GM21360 (cell line): ENCODE measurements at regions not wholly inside any gene's neighbourhood (a gene's known extent, or its start where the extent isn't known, plus 50 kb on each side); places are given as distances from the start of the nearest gene placed in this dataset.
"Not testable (repeated sequence)": the region's sequence is repeated elsewhere in the genome, so short reads cannot be mapped to it uniquely, and the experiment has no call there.

ENCODE experiments used
- ATAC-seq: cut with Tn5 transposase; IDR thresholded peaks from one replicate; pipeline ENCODE4 v1.9.1; 2021; ENCODE audit warnings: mild to moderate bottlenecking, moderate library complexity; ENCODE audit not compliant: unreplicated experiment

GRCh38 chrX:117843749-117844148 lies 272.9 kb downstream of the KLHL13 start:
- ATAC-seq: no peak

- ATAC-seq: no peak
These were observed 276.0 kb downstream of the KLHL13 start for GRCh38 chrX:117840645-117841044.

GRCh38 chrX:117839544-117839943 lies 277.1 kb downstream of the KLHL13 start:
- ATAC-seq: no peak

GRCh38 chrX:117838581-117839331 lies 277.9 kb downstream of the KLHL13 start:
- peak; percentile 53 for ATAC-seq

- no peak for ATAC-seq
These were observed 281.6 kb downstream of the KLHL13 start for GRCh38 chrX:117835034-117835433.

- ATAC-seq: no peak
These were observed 282.5 kb downstream of the KLHL13 start for GRCh38 chrX:117834076-117834475.

- ATAC-seq: not testable (repeated sequence)
These were observed 295.1 kb downstream of the KLHL13 start for GRCh38 chrX:117821472-117821871.

GRCh38 chrX:117808426-117808825 lies 308.2 kb downstream of the KLHL13 start:
- ATAC-seq: no peak

GRCh38 chrX:117803463-117803862 lies 313.1 kb downstream of the KLHL13 start:
- no peak for ATAC-seq

GRCh38 chrX:117788339-117788738 lies 328.3 kb downstream of the KLHL13 start:
- no peak for ATAC-seq

- ATAC-seq: no peak
These were observed 345.2 kb downstream of the KLHL13 start for GRCh38 chrX:117771384-117771783.

- ATAC-seq: no peak
These were observed 347.6 kb downstream of the KLHL13 start for GRCh38 chrX:117768861-117769604.

- no peak for ATAC-seq
These were observed 351.4 kb downstream of the KLHL13 start for GRCh38 chrX:117765211-117765610.

GRCh38 chrX:117752745-117753144 lies 363.9 kb downstream of the KLHL13 start:
- ATAC-seq: peak; percentile 95

GRCh38 chrX:117751155-117751554 lies 365.5 kb downstream of the KLHL13 start:
- ATAC-seq: no peak

GRCh38 chrX:117744958-117745357 lies 371.7 kb downstream of the KLHL13 start:
- no peak for ATAC-seq

GRCh38 chrX:117743469-117744251 lies 372.9 kb downstream of the KLHL13 start:
- no peak for ATAC-seq

- ATAC-seq: no peak
These were observed 403.2 kb downstream of the KLHL13 start for GRCh38 chrX:117713411-117713810.

- no peak for ATAC-seq
These were observed 404.8 kb downstream of the KLHL13 start for GRCh38 chrX:117711782-117712181.

GRCh38 chrX:117707948-117708743 lies 408.5 kb downstream of the KLHL13 start:
- ATAC-seq: no peak

GRCh38 chrX:117701050-117701449 lies 415.6 kb downstream of the KLHL13 start:
- no peak for ATAC-seq
